IMR-90 (cell line): ENCODE measurements at regions not wholly inside any gene's neighbourhood (a gene's known extent, or its start where the extent isn't known, plus 50 kb on each side); places are given as distances from the start of the nearest gene placed in this dataset.
A peak's percentile ranks its signal among the peaks of the same experiment; 100 is the strongest.

Experiments
- ATAC-seq: fragments of 200-7000 bp; cut with Tn5 transposase; 2 replicates; pipeline ENCODE4 v1.9.1; 2020; ENCODE audit warnings: low read depth, mild to moderate bottlenecking, moderate library complexity
- BruUV-seq: library from RNA; stranded (reverse); fragments of 400-500 nt; replicated peaks from 2 replicates; lab custom pipeline; 2021; lab: Mats Ljungman, UMichigan
- CTCF ChIA-PET: fragments of 300-600 bp; formaldehyde crosslinking; extraction: SDS; loops from one replicate; lab custom pipeline; 2021; ENCODE audit warnings: antibody characterized with exemption; lab: Yijun Ruan, JAX
- POLR2A ChIA-PET: fragments of 300-600 bp; sonication (Branson Sonifier 250); formaldehyde crosslinking; loops from one replicate; lab custom pipeline; 2022; ENCODE audit warnings: antibody characterized with exemption; ENCODE audit not compliant: unreplicated experiment; lab: Charles Lee
- DNase-seq: peaks from one replicate; pipeline ENCODE4 v3.0.0; 2013
- H2AFZ ChIP-seq: replicated peaks from 2 replicates; pipeline ENCODE3; 2013; ENCODE audit warnings: low read length, mild to moderate bottlenecking; ENCODE audit not compliant: poor library complexity
- H2AK5ac ChIP-seq: 2 replicates; pipeline ENCODE4 v1.6.1; 2013; ENCODE audit warnings: low read depth, low read length, inconsistent platforms
- H2AK9ac ChIP-seq: replicated peaks from 2 replicates; pipeline ENCODE3; 2013; ENCODE audit warnings: mild to moderate bottlenecking, low read depth, low read length, moderate library complexity; ENCODE audit not compliant: poor library complexity
- H2BK120ac ChIP-seq: 2 replicates; pipeline ENCODE4 v1.6.1; 2013; ENCODE audit warnings: low read depth, low read length, inconsistent platforms
- H2BK15ac ChIP-seq: 3 replicates; pipeline ENCODE4 v1.6.1; 2013; ENCODE audit warnings: low read depth, low read length, inconsistent platforms
- H2BK20ac ChIP-seq: 2 replicates; pipeline ENCODE4 v1.6.1; 2013; ENCODE audit warnings: low read depth, mild to moderate bottlenecking, inconsistent platforms, low read length, moderate library complexity
- H2BK5ac ChIP-seq: 2 replicates; pipeline ENCODE4 v1.6.1; 2013; ENCODE audit warnings: mild to moderate bottlenecking, low read depth, low read length, inconsistent platforms; ENCODE audit not compliant: poor library complexity, severe bottlenecking
- H3K14ac ChIP-seq: replicated peaks from 2 replicates; pipeline ENCODE4 v1.6.1; 2013; ENCODE audit warnings: low read depth, low read length, inconsistent platforms
- H3K18ac ChIP-seq: 2 replicates; pipeline ENCODE4 v1.6.1; 2013; ENCODE audit warnings: low read depth, low read length, control low read depth
- H3K23ac ChIP-seq: 2 replicates; pipeline ENCODE4 v1.6.1; 2013; ENCODE audit warnings: low read depth, low read length, inconsistent platforms
- H3K27ac ChIP-seq: 2 replicates; pipeline ENCODE4 v1.5.1; 2013; ENCODE audit warnings: mild to moderate bottlenecking, control low read depth, low read length; ENCODE audit not compliant: insufficient read depth
- H3K27me3 ChIP-seq: 2 replicates; pipeline ENCODE4 v1.6.1; 2013; ENCODE audit warnings: low read length; ENCODE audit not compliant: control insufficient read depth, insufficient read depth
- H3K36me3 ChIP-seq: 2 replicates; pipeline ENCODE4 v1.6.1; 2013; ENCODE audit warnings: low read length, mixed read lengths; ENCODE audit not compliant: control insufficient read depth, insufficient read depth
- H3K4ac ChIP-seq: 2 replicates; pipeline ENCODE4 v1.6.1; 2013; ENCODE audit warnings: low read depth, low read length, inconsistent platforms
- H3K4me1 ChIP-seq: 2 replicates; pipeline ENCODE4 v1.6.1; 2013; ENCODE audit warnings: low read length, mixed read lengths; ENCODE audit not compliant: control insufficient read depth, insufficient read depth
- H3K4me2 ChIP-seq: 2 replicates; pipeline ENCODE4 v1.6.1; 2013; ENCODE audit warnings: low read depth, mild to moderate bottlenecking, control low read depth, low read length, moderate library complexity
- H3K4me3 ChIP-seq: 2 replicates; pipeline ENCODE4 v1.5.1; 2013; ENCODE audit warnings: low read depth, mild to moderate bottlenecking, control low read depth, low read length, moderate library complexity; ENCODE audit not compliant: insufficient read depth
- H3K56ac ChIP-seq: 2 replicates; pipeline ENCODE4 v1.6.1; 2013; ENCODE audit warnings: low read length, inconsistent platforms; ENCODE audit not compliant: insufficient read depth; ENCODE audit errors: extremely low read depth
- H3K79me1 ChIP-seq, 2 experiments: 2 replicates each; pipeline ENCODE4 v1.6.1; 2013; ENCODE audit warnings: low read length in 2 of 2, inconsistent platforms in 1 of 2, low read depth in 1 of 2
- H3K9ac ChIP-seq: 2 replicates; pipeline ENCODE4 v1.6.1; 2013; ENCODE audit warnings: low read depth, low read length, control low read depth
- H3K9me1 ChIP-seq: 2 replicates; pipeline ENCODE4 v1.6.1; 2013; ENCODE audit warnings: low read length, inconsistent platforms; ENCODE audit not compliant: insufficient read depth
- H3K9me3 ChIP-seq: 2 replicates; pipeline ENCODE4 v1.6.1; 2013; ENCODE audit warnings: low read length; ENCODE audit not compliant: control insufficient read depth, insufficient read depth
- H4K20me1 ChIP-seq: 2 replicates; pipeline ENCODE4 v1.6.1; 2013; ENCODE audit warnings: low read length, inconsistent platforms; ENCODE audit not compliant: insufficient read depth
- H4K5ac ChIP-seq: 2 replicates; pipeline ENCODE4 v1.6.1; 2013; ENCODE audit warnings: mild to moderate bottlenecking, low read depth, low read length, control low read depth
- H4K8ac ChIP-seq, 2 experiments: 2 replicates each; pipeline ENCODE4 v1.6.1; 2013; ENCODE audit warnings: low read depth in 2 of 2, low read length in 2 of 2, control low read depth in 1 of 2, inconsistent platforms in 1 of 2
- H4K91ac ChIP-seq: 2 replicates; pipeline ENCODE4 v1.6.1; 2013; ENCODE audit warnings: low read depth, low read length, inconsistent platforms; ENCODE audit not compliant: insufficient read depth
- BHLHE40 ChIP-seq: fragments of 150-350 bp; IDR thresholded peaks from 2 replicates; pipeline ENCODE4 v1.6.1; 2016; ENCODE audit warnings: mild to moderate bottlenecking, low read depth, low read length
- CEBPB ChIP-seq: IDR thresholded peaks from 2 replicates; pipeline ENCODE4 v1.6.1; 2012; ENCODE audit warnings: low read depth, low read length, improper control_type of control experiment
- CHD1 ChIP-seq: IDR thresholded peaks from 2 replicates; pipeline ENCODE4 v1.6.1; 2012; ENCODE audit warnings: low read depth, low read length, improper control_type of control experiment
- CTCF ChIP-seq: conservative IDR thresholded peaks from 2 replicates; pipeline ENCODE4 v1.5.1; 2012; ENCODE audit warnings: mild to moderate bottlenecking, low read depth, low read length, improper control_type of control experiment
- ELK1 ChIP-seq: fragments of 150-350 bp; IDR thresholded peaks from 2 replicates; pipeline ENCODE4 v1.6.1; 2016; ENCODE audit warnings: low read depth, mild to moderate bottlenecking, low read length, moderate library complexity, borderline replicate concordance
- FOS ChIP-seq: fragments of 150-350 bp; IDR thresholded peaks from 2 replicates; pipeline ENCODE4 v1.6.1; 2016; ENCODE audit warnings: low read depth, low read length
- MXI1 ChIP-seq: IDR thresholded peaks from 2 replicates; pipeline ENCODE4 v1.6.1; 2012; ENCODE audit warnings: low read depth, mild to moderate bottlenecking, low read length, moderate library complexity, borderline replicate concordance
- NFE2L2 ChIP-seq: fragments of 150-350 bp; IDR thresholded peaks from 2 replicates; pipeline ENCODE4 v1.6.1; 2016; ENCODE audit warnings: low read depth, mild to moderate bottlenecking, low read length
- RAD21 ChIP-seq: IDR thresholded peaks from 2 replicates; pipeline ENCODE4 v1.6.1; 2012; ENCODE audit warnings: low read length, improper control_type of control experiment
- RCOR1 ChIP-seq: IDR thresholded peaks from 2 replicates; pipeline ENCODE4 v1.6.1; 2012; ENCODE audit warnings: mild to moderate bottlenecking, low read length, improper control_type of control experiment; ENCODE audit not compliant: insufficient replicate concordance
- SMC3 ChIP-seq: fragments of 150-350 bp; IDR thresholded peaks from 2 replicates; pipeline ENCODE4 v1.6.1; 2016; ENCODE audit warnings: low read depth, mild to moderate bottlenecking, antibody characterized with exemption, low read length, moderate library complexity
- USF2 ChIP-seq: fragments of 150-350 bp; IDR thresholded peaks from 2 replicates; pipeline ENCODE4 v1.6.1; 2017; ENCODE audit warnings: mild to moderate bottlenecking, antibody characterized with exemption, low read length, low read depth
- WGBS, 2 experiments: methylation state at CpG; one replicate each; pipeline versions ENCODE4 v1.1.5 to v1.1.7; 2013; ENCODE audit warnings: missing lambda C conversion rate in 2 of 2; ENCODE audit not compliant: insufficient read length in 1 of 2; ENCODE audit errors: extremely low coverage in 2 of 2; 5-methylcytosine and 5-hydroxymethylcytosine counted together
- dilution Hi-C: fragments of 300-500 bp; cut with HindIII; formaldehyde crosslinking; loops from one replicate; pipeline ENCODE4 v1.14.3; 2018; ENCODE audit warnings: low sequenced_read_pairs; ENCODE audit not compliant: unreplicated experiment
- in situ Hi-C: fragments of 300-500 bp; cut with MboI; formaldehyde crosslinking; loops from 3 replicates; pipeline ENCODE4 v1.14.3; 2019; ENCODE audit warnings: low sequenced_read_pairs, inconsistent platforms, mixed read lengths
- intact Hi-C: fragments of 100-400 bp; cut with micrococcal nuclease; formaldehyde crosslinking; loops from 2 replicates; pipeline ENCODE4 v1.10.0; 2022

GRCh38 chr10:29882766-29883165 lies 176.6 kb downstream of the JCAD start:
- Histone ChIP-seq H3K9ac (no peak overlapping the region), H3K4me3 (no peak overlapping the region), H3K4me2 (no peak overlapping the region), H2BK20ac (no peak overlapping the region), H3K27ac (no peak overlapping the region), H2AK5ac (no peak overlapping the region), H4K8ac (no peak overlapping the region), H3K27me3 (peaks cover 29% of the 10 kb centered on the region), H3K56ac (no peak overlapping the region), H2BK120ac (no peak overlapping the region), H2BK5ac (no peak overlapping the region), H2AFZ (peak overlapping the region; percentile 8), H2BK15ac (no peak overlapping the region), H3K9me3 (no peaks in the 10 kb centered on the region), H3K23ac (no peak overlapping the region), H3K36me3 (no peaks in the 10 kb centered on the region), H3K79me1 (no peaks in the 10 kb centered on the region), H3K14ac (no peak overlapping the region), H2AK9ac (no peak overlapping the region), H3K9me1 (no peaks in the 10 kb centered on the region), H3K4me1 (no peaks in the 10 kb centered on the region), H4K5ac (no peak overlapping the region), H3K18ac (no peak overlapping the region), H3K4ac (no peak overlapping the region), H4K91ac (no peak overlapping the region), H4K20me1 (no peaks in the 10 kb centered on the region)
- in situ Hi-C loops = no loop called here
- ChIA-PET POLR2A (no interaction called here), CTCF (interaction anchor here (1.2 kb wide), 1 partner anchor 16 kb away, joined by 3 read pairs; no protein-coding TSS in a partner anchor)
- TF ChIP-seq SMC3 (no peak), RCOR1 (no peak), USF2 (no peak), NFE2L2 (no peak), MXI1 (no peak), CTCF (no peak), CHD1 (no peak), BHLHE40 (no peak), ELK1 (no peak), CEBPB (no peak), RAD21 (no peak), FOS (no peak)
- no CpG with 5 or more reads among the region's 7 CpGs for WGBS, 2 experiments
- no TSS peak for BruUV-seq
- dilution Hi-C loops = no loop called here
- intact Hi-C loops = no loop called here
- DNase-seq (no peak), ATAC-seq (no peak)
